ENCODE measurements at regions not wholly inside any gene's neighbourhood (a gene's known extent, or its start where the extent isn't known, plus 50 kb on each side); places are given as distances from the start of the nearest gene placed in this dataset.

- intact Hi-C loops (cut with micrococcal nuclease; ENCODE audit: unreplicated experiment): no loop called here
- H3K27ac Mint-ChIP-seq (ENCODE audit: unreplicated experiment): no peak overlapping the region
- no peaks in the 10 kb centered on the region for H3K36me3 Mint-ChIP-seq (ENCODE audit: insufficient read depth, unreplicated experiment)
- BruUV-seq (replicated peaks): no TSS peak
- H3K9me3 Mint-ChIP-seq (ENCODE audit: low read depth, unreplicated experiment): no peaks in the 10 kb centered on the region
- no peaks in the 10 kb centered on the region for H3K27me3 Mint-ChIP-seq (ENCODE audit: unreplicated experiment)
- DNase-seq: no peak
- CTCF ChIA-PET: no interaction called here
- H3K4me1 Mint-ChIP-seq (ENCODE audit: low read depth, unreplicated experiment): peaks cover 20% of the 10 kb centered on the region
- TF ChIP-seq CTCF (IDR thresholded peaks at IDR 0.05; ENCODE audit: unreplicated experiment): no peak
- H3K4me3 Mint-ChIP-seq (ENCODE audit: low read depth, unreplicated experiment): no peak overlapping the region
Observed at GRCh38 chr15:95795386-95795785, 535.1 kb upstream of the NR2F2 start.

- H3K27ac Mint-ChIP-seq (ENCODE audit: unreplicated experiment): no peak overlapping the region
- no peak for DNase-seq
- no peaks in the 10 kb centered on the region for H3K9me3 Mint-ChIP-seq (ENCODE audit: low read depth, unreplicated experiment)
- intact Hi-C loops (cut with micrococcal nuclease; ENCODE audit: unreplicated experiment): loop anchor here (10.0 kb wide), 1 partner anchor 505 kb away; no protein-coding TSS in a partner anchor
- CTCF ChIA-PET: interaction anchor here (0.6 to 1.4 kb wide), 3 partner anchors 29 to 604 kb away, joined by 3 to 4 read pairs (median 3); no protein-coding TSS in a partner anchor
- no peak for TF ChIP-seq CTCF (IDR thresholded peaks at IDR 0.05; ENCODE audit: unreplicated experiment)
- no peaks in the 10 kb centered on the region for H3K36me3 Mint-ChIP-seq (ENCODE audit: insufficient read depth, unreplicated experiment)
- no TSS peak for BruUV-seq (replicated peaks)
- no peaks in the 10 kb centered on the region for H3K27me3 Mint-ChIP-seq (ENCODE audit: unreplicated experiment)
- H3K4me1 Mint-ChIP-seq (ENCODE audit: low read depth, unreplicated experiment): peaks cover 21% of the 10 kb centered on the region
- no peak overlapping the region for H3K4me3 Mint-ChIP-seq (ENCODE audit: low read depth, unreplicated experiment)
Observed at GRCh38 chr15:95799286-95800200, 531.0 kb upstream of the NR2F2 start.

- intact Hi-C loops (cut with micrococcal nuclease; ENCODE audit: unreplicated experiment): loop anchor here (10.0 kb wide), 1 partner anchor 510 kb away; no protein-coding TSS in a partner anchor
- CTCF ChIA-PET: interaction anchor here (0.7 kb wide), 2 partner anchors 12 to 426 kb away, joined by 3 to 5 read pairs; no protein-coding TSS in a partner anchor
- Mint-ChIP-seq H3K4me1 (ENCODE audit: low read depth, unreplicated experiment) (peaks cover 10% of the 10 kb centered on the region), H3K27me3 (ENCODE audit: unreplicated experiment) (no peaks in the 10 kb centered on the region), H3K9me3 (ENCODE audit: low read depth, unreplicated experiment) (no peaks in the 10 kb centered on the region), H3K4me3 (ENCODE audit: low read depth, unreplicated experiment) (no peak overlapping the region), H3K27ac (ENCODE audit: unreplicated experiment) (no peak overlapping the region), H3K36me3 (ENCODE audit: insufficient read depth, unreplicated experiment) (no peaks in the 10 kb centered on the region)
- TF ChIP-seq CTCF (IDR thresholded peaks at IDR 0.05; ENCODE audit: unreplicated experiment): no peak
- BruUV-seq (replicated peaks): no TSS peak
- DNase-seq: no peak
Observed at GRCh38 chr15:95804484-95804883, 526.0 kb upstream of the NR2F2 start.

- intact Hi-C loops (cut with micrococcal nuclease; ENCODE audit: unreplicated experiment): no loop called here
- BruUV-seq (replicated peaks): no TSS peak
- Mint-ChIP-seq H3K4me1 (ENCODE audit: low read depth, unreplicated experiment) (no peaks in the 10 kb centered on the region), H3K9me3 (ENCODE audit: low read depth, unreplicated experiment) (no peaks in the 10 kb centered on the region), H3K27me3 (ENCODE audit: unreplicated experiment) (no peaks in the 10 kb centered on the region), H3K4me3 (ENCODE audit: low read depth, unreplicated experiment) (no peak overlapping the region), H3K36me3 (ENCODE audit: insufficient read depth, unreplicated experiment) (no peaks in the 10 kb centered on the region), H3K27ac (ENCODE audit: unreplicated experiment) (no peak overlapping the region)
- DNase-seq: no peak
- CTCF ChIA-PET: no interaction called here
- TF ChIP-seq CTCF (IDR thresholded peaks at IDR 0.05; ENCODE audit: unreplicated experiment): no peak
Observed at GRCh38 chr15:95812491-95812890, 518.0 kb upstream of the NR2F2 start.

Measured in Calu3 (cell line).